HCT116 (cell line): ENCODE measurements at regions not wholly inside any gene's neighbourhood (a gene's known extent, or its start where the extent isn't known, plus 50 kb on each side); places are given as distances from the start of the nearest gene placed in this dataset.

Experiments
- ATAC-seq: fragments of 200-7000 bp; cut with Tn5 transposase; 2 replicates; pipeline ENCODE4 v1.9.1; 2020; ENCODE audit warnings: mild to moderate bottlenecking, moderate library complexity
- BruUV-seq: library from RNA; stranded (reverse); fragments of 400-500 nt; replicated peaks from 2 replicates; lab custom pipeline; 2021; lab: Mats Ljungman, UMichigan
- CTCF ChIA-PET: fragments of 300-600 bp; sonication (Branson Sonifier 250); formaldehyde crosslinking; loops from one replicate; lab custom pipeline; 2021; ENCODE audit warnings: antibody characterized with exemption; lab: Charles Lee
- POLR2A ChIA-PET: fragments of 300-600, 350-600 bp; sonication (Branson Sonifier 250); formaldehyde crosslinking; loops from one replicate; lab custom pipeline; 2021; ENCODE audit warnings: antibody characterized with exemption; lab: Charles Lee
- RAD21 ChIA-PET, 2 experiments: fragments of 300-600 bp; sonication (Branson Sonifier 250); formaldehyde crosslinking; loops; one replicate each; lab custom pipeline; 2023; ENCODE audit warnings: low total read pairs in 2 of 2; ENCODE audit not compliant: uncharacterized antibody in 2 of 2, unreplicated experiment in 2 of 2, low non-redundant PET in 1 of 2; lab: Charles Lee
- DNase-seq: peaks from one replicate; pipeline ENCODE4 v3.0.0-alpha.2; 2010; ENCODE audit warnings: low read depth, low spot score
- H2AFZ ChIP-seq: fragments of 200-600 bp; shearing (Covaris generic), sonication (generic); 2 replicates; pipeline ENCODE4 v1.6.1; 2017; ENCODE audit warnings: low read depth, mixed run types, mixed read lengths, antibody characterized with exemption, low read length; ENCODE audit not compliant: poor library complexity, severe bottlenecking
- H3K27ac ChIP-seq: 2 replicates; pipeline ENCODE4 v1.5.1; 2012; ENCODE audit warnings: low read depth, low read length
- H3K27me3 ChIP-seq: fragments of 200-600 bp; sonication (generic); 2 replicates; pipeline ENCODE4 v1.6.1; 2016; ENCODE audit warnings: mixed run types, low read length, mixed read lengths; ENCODE audit not compliant: insufficient read depth
- H3K36me3 ChIP-seq, 2 experiments: fragments of 200-500 bp in 1 of 2; fragments of 200-600 bp in 1 of 2; sonication (Bioruptor generic) in 1 of 2; sonication (generic) in 1 of 2; 2 replicates each; pipeline versions ENCODE4 v1.5.1 to v1.6.1; 2014 to 2016; ENCODE audit warnings: low read length in 2 of 2, inconsistent platforms in 1 of 2, mixed read lengths in 1 of 2, mixed run types in 1 of 2; ENCODE audit not compliant: insufficient read depth in 2 of 2, control insufficient read depth in 1 of 2
- H3K4me1 ChIP-seq, 2 experiments: fragments of 200-600 bp in 1 of 2; sonication (generic) in 1 of 2; 2 replicates each; pipeline versions ENCODE4 v1.5.1 to v1.6.1; 2012 to 2017; ENCODE audit warnings: low read length in 2 of 2, inconsistent platforms in 1 of 2, mild to moderate bottlenecking in 1 of 2, mixed read lengths in 1 of 2, mixed run types in 1 of 2, moderate library complexity in 1 of 2; ENCODE audit not compliant: insufficient read depth in 2 of 2, control insufficient read depth in 1 of 2
- H3K4me2 ChIP-seq: fragments of 200-600 bp; sonication (generic); 2 replicates; pipeline ENCODE4 v1.6.1; 2017; ENCODE audit warnings: mixed run types, low read length, mixed read lengths
- H3K4me3 ChIP-seq, 2 experiments: fragments of 200-600 bp in 1 of 2; sonication (generic) in 1 of 2; replicated peaks in 1 of 2; 2 replicates each; pipeline ENCODE4 v1.5.1; 2011 to 2016; ENCODE audit warnings: low read length in 2 of 2, control low read depth in 1 of 2, low read depth in 1 of 2, mild to moderate bottlenecking in 1 of 2, mixed read lengths in 1 of 2, mixed run types in 1 of 2
- H3K79me2 ChIP-seq: fragments of 200-600 bp; sonication (generic); 2 replicates; pipeline ENCODE4 v1.6.1; 2017; ENCODE audit warnings: mild to moderate bottlenecking, mixed run types, low read length, moderate library complexity, mixed read lengths; ENCODE audit not compliant: insufficient read depth
- H3K9ac ChIP-seq: fragments of 200-600 bp; sonication (generic); 2 replicates; pipeline ENCODE4 v1.6.1; 2016; ENCODE audit warnings: low read length, mixed read lengths
- H3K9me2 ChIP-seq: fragments of 200-600 bp; sonication (generic), shearing (Covaris generic); 2 replicates; pipeline ENCODE4 v1.6.1; 2017; ENCODE audit warnings: mixed run types, mild to moderate bottlenecking, moderate library complexity; ENCODE audit not compliant: insufficient read depth
- H3K9me3 ChIP-seq, 2 experiments: fragments of 200-500 bp in 1 of 2; fragments of 200-600 bp in 1 of 2; sonication (Bioruptor generic) in 1 of 2; sonication (generic) in 1 of 2; 2 replicates each; pipeline ENCODE4 v1.6.1; 2014 to 2017; ENCODE audit warnings: low read length in 2 of 2, mixed read lengths in 2 of 2, inconsistent platforms in 1 of 2, low read depth in 1 of 2, mild to moderate bottlenecking in 1 of 2, mixed run types in 1 of 2, moderate library complexity in 1 of 2; ENCODE audit not compliant: control insufficient read depth in 1 of 2, insufficient read depth in 1 of 2
- H4K20me1 ChIP-seq: fragments of 200-600 bp; sonication (generic), shearing (Covaris generic); 2 replicates; pipeline ENCODE4 v1.6.1; 2017; ENCODE audit warnings: mixed run types, mild to moderate bottlenecking, moderate library complexity; ENCODE audit not compliant: insufficient read depth
- CBX3 ChIP-seq: IDR thresholded peaks from 2 replicates; pipeline ENCODE4 v1.6.1; 2012; ENCODE audit warnings: low read depth
- CEBPB ChIP-seq: IDR thresholded peaks from 2 replicates; pipeline ENCODE4 v1.6.1; 2012; ENCODE audit warnings: low read depth
- EGR1 ChIP-seq: IDR thresholded peaks from 2 replicates; pipeline ENCODE4 v1.6.1; 2012; ENCODE audit warnings: low read depth
- ELF1 ChIP-seq: IDR thresholded peaks from 2 replicates; pipeline ENCODE4 v1.6.1; 2012; ENCODE audit warnings: low read depth, borderline replicate concordance
- EZH2phosphoT487 ChIP-seq: fragments of 200-600 bp; IDR thresholded peaks from 2 replicates; pipeline ENCODE4 v1.6.1; 2018; ENCODE audit warnings: antibody characterized with exemption, borderline replicate concordance
- MAX ChIP-seq: IDR thresholded peaks from 2 replicates; pipeline ENCODE4 v1.6.1; 2012
- POLR2A ChIP-seq: IDR thresholded peaks from 2 replicates; pipeline ENCODE4 v1.7.0; 2011; ENCODE audit warnings: borderline replicate concordance; ENCODE audit not compliant: insufficient read depth, insufficient read length; ENCODE audit errors: extremely low read depth
- POLR2AphosphoS5 ChIP-seq: IDR thresholded peaks from 2 replicates; pipeline ENCODE4 v1.6.1; 2011; ENCODE audit warnings: mild to moderate bottlenecking, low read depth, low read length, moderate library complexity
- RAD21 ChIP-seq: IDR thresholded peaks from 2 replicates; pipeline ENCODE4 v1.6.1; 2012; ENCODE audit warnings: low read depth, mild to moderate bottlenecking
- REST ChIP-seq: IDR thresholded peaks from 2 replicates; pipeline ENCODE4 v1.6.1; 2012; ENCODE audit warnings: low read depth
- SP1 ChIP-seq: IDR thresholded peaks from 2 replicates; pipeline ENCODE4 v1.6.1; 2012; ENCODE audit warnings: low read depth
- TCF7L2 ChIP-seq: IDR thresholded peaks from 2 replicates; pipeline ENCODE4 v1.7.0; 2011; ENCODE audit warnings: borderline replicate concordance, inconsistent platforms; ENCODE audit not compliant: insufficient read depth, insufficient read length; ENCODE audit errors: extremely low read depth
- YY1 ChIP-seq: IDR thresholded peaks from 2 replicates; pipeline ENCODE4 v1.6.1; 2011; ENCODE audit warnings: low read length, low read depth, moderate library complexity, mild to moderate bottlenecking; ENCODE audit not compliant: insufficient replicate concordance; ENCODE audit errors: extremely low read depth
- intact Hi-C: fragments of 100-400 bp; cut with micrococcal nuclease; formaldehyde crosslinking; loops from 2 replicates; pipeline ENCODE4 v1.10.0; 2022

- intact Hi-C loops: no loop called here
- no peak overlapping the region for H3K27ac ChIP-seq
- H4K20me1 ChIP-seq: no peaks in the 10 kb centered on the region
- no peaks in the 10 kb centered on the region for H3K79me2 ChIP-seq
- TF ChIP-seq REST (no peak), CEBPB (no peak), POLR2AphosphoS5 (no peak)
- no peak overlapping the region for H3K4me2 ChIP-seq
- CTCF ChIA-PET: no interaction called here
- RAD21 ChIA-PET: no interaction called here
- H2AFZ ChIP-seq: no peak overlapping the region
- peaks cover 27% of the 10 kb centered on the region for H3K27me3 ChIP-seq
- POLR2A ChIA-PET: no interaction called here
- peaks cover 4 to 12% of the 10 kb centered on the region in 2 experiments; a peak in 3 of 4 replicates for H3K4me1 ChIP-seq
- no TSS peak for BruUV-seq
- DNase-seq (no peak), ATAC-seq (no peak)
- H3K36me3 ChIP-seq: no peaks in the 10 kb centered on the region
- no peak overlapping the region for H3K9ac ChIP-seq
- no peaks in the 10 kb centered on the region for H3K9me3 ChIP-seq
- no peaks in the 10 kb centered on the region for H3K9me2 ChIP-seq
- no peak overlapping the region for H3K4me3 ChIP-seq
Observed at GRCh38 chr3:43956945-43957344, 266.2 kb downstream of the ABHD5 start.

GRCh38 chr3:43957553-43957952 lies 266.8 kb downstream of the ABHD5 start:
- no peaks in the 10 kb centered on the region for H3K9me2 ChIP-seq
- ChIA-PET CTCF (no interaction called here), POLR2A (no interaction called here), RAD21 (no interaction called here)
- no peak overlapping the region for H3K27ac ChIP-seq
- intact Hi-C loops: no loop called here
- ATAC-seq (no peak), DNase-seq (no peak)
- H3K4me2 ChIP-seq: no peak overlapping the region
- no peaks in the 10 kb centered on the region for H3K36me3 ChIP-seq
- H3K27me3 ChIP-seq: peaks cover 33% of the 10 kb centered on the region
- peaks cover 4 to 12% of the 10 kb centered on the region in 2 experiments; a peak in 3 of 4 replicates for H3K4me1 ChIP-seq
- no peaks in the 10 kb centered on the region for H3K79me2 ChIP-seq
- H3K9me3 ChIP-seq: no peaks in the 10 kb centered on the region
- H2AFZ ChIP-seq: no peak overlapping the region
- no TSS peak for BruUV-seq
- no peak overlapping the region for H3K4me3 ChIP-seq
- TF ChIP-seq RAD21: no peak
- TF ChIP-seq CEBPB: no peak
- TF ChIP-seq YY1: no peak
- no peak for TF ChIP-seq SP1
- TF ChIP-seq ELF1: no peak
- TF ChIP-seq TCF7L2: no peak
- no peak for TF ChIP-seq POLR2AphosphoS5
- no peak for TF ChIP-seq POLR2A
- TF ChIP-seq EGR1: no peak
- no peak for TF ChIP-seq EZH2phosphoT487
- TF ChIP-seq CBX3: no peak
- TF ChIP-seq MAX: no peak
- no peaks in the 10 kb centered on the region for H4K20me1 ChIP-seq
- H3K9ac ChIP-seq: no peak overlapping the region
